Stimulated activated effector memory CD8-positive, alpha-beta T cell treated with anti-CD3 and anti-CD28 coated beads, Interleukin-12 subunit alpha, Interleukin-12 subunit beta, amount 100 ng/mL, for 72 hours (primary cell): ENCODE measurements at regions not wholly inside any gene's neighbourhood (a gene's known extent, or its start where the extent isn't known, plus 50 kb on each side); places are given as distances from the start of the nearest gene placed in this dataset.

Experiments
- ATAC-seq: fragments of 150-1000 bp; cut with Tn5 transposase; 2 replicates; pipeline ENCODE4 v1.10.0; 2021
- DNase-seq, 2 donors: peaks; one replicate each; pipeline ENCODE4 v3.0.0; 2021 to 2022; ENCODE audit warnings: low spot score in 2 of 2
- H3K27ac Mint-ChIP-seq: one replicate; pipeline ENCODE4 v1.8.0; 2022; ENCODE audit warnings: mild to moderate bottlenecking, mixed read lengths
- H3K36me3 Mint-ChIP-seq: one replicate; pipeline ENCODE4 v1.8.0; 2022; ENCODE audit warnings: mild to moderate bottlenecking, mixed read lengths
- H3K4me1 Mint-ChIP-seq: one replicate; pipeline ENCODE4 v1.8.0; 2022; ENCODE audit warnings: mixed read lengths
- H3K4me3 Mint-ChIP-seq: one replicate; pipeline ENCODE4 v1.8.0; 2022; ENCODE audit warnings: mild to moderate bottlenecking, mixed read lengths
- H3K9me3 Mint-ChIP-seq: one replicate; pipeline ENCODE4 v1.8.0; 2022; ENCODE audit warnings: mixed read lengths

DNA sequence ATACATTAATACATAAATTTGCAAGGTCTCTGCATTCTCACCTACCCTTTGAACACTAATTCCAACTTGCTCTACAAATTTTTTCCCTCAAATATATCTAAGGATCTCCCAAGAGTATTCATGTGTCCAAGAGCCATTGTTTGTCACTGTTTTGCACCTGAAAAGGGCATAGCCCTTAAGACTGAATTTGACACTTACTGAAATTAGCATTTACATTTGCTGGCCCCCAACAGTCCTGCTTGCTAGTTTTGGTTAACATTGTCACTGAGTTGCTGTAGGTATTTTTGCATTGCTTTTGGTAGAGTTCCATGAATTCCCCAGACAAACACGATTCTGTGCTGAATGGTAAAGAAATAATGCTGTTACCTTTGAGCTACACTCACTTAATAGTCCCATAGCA is 57.3 kb downstream of the KCNA4 start:
- no peaks in the 10 kb centered on the region for H3K36me3 Mint-ChIP-seq
- H3K4me1 Mint-ChIP-seq = no peaks in the 10 kb centered on the region
- H3K9me3 Mint-ChIP-seq = peaks cover 5% of the 10 kb centered on the region
- DNase-seq (no peak), ATAC-seq (no peak)
- no peak overlapping the region for H3K4me3 Mint-ChIP-seq
- H3K27ac Mint-ChIP-seq = no peak overlapping the region

DNA sequence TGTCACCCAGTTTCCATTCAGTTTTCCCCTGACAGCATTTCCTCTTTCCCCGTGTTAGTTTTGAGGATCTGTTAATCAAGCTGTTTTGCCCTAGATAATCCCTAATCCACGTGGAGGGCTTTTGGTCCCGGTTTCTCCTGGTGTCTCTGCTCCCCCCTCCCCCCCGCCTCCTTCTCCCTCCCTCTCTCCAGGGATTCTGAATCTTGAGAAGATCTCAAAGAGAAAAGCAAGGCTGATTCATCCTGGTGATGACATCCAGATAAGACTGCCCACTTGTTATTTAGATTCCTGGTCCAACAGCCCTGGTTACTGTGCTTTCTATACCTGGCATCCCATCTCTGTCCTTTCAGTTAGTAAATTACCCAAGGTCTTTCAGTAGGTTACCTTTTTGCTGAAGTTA is 59.4 kb downstream of the KCNA4 start:
- no peak overlapping the region for H3K4me3 Mint-ChIP-seq
- ATAC-seq (no peak), DNase-seq (no peak)
- peaks cover 5% of the 10 kb centered on the region for H3K9me3 Mint-ChIP-seq
- no peaks in the 10 kb centered on the region for H3K36me3 Mint-ChIP-seq
- no peak overlapping the region for H3K27ac Mint-ChIP-seq
- no peaks in the 10 kb centered on the region for H3K4me1 Mint-ChIP-seq

- ATAC-seq (no peak), DNase-seq (no peak)
- Mint-ChIP-seq H3K9me3 (peaks cover 6% of the 10 kb centered on the region), H3K27ac (no peak overlapping the region), H3K4me3 (no peak overlapping the region), H3K36me3 (no peaks in the 10 kb centered on the region), H3K4me1 (no peaks in the 10 kb centered on the region)
Measured at GRCh38 chr11:29956076-29956556, 60.7 kb downstream of the KCNA4 start.

GRCh38 chr11:29943347-29943746 is 73.5 kb downstream of the KCNA4 start:
- peaks cover 9% of the 10 kb centered on the region for H3K9me3 Mint-ChIP-seq
- H3K4me3 Mint-ChIP-seq = no peak overlapping the region
- H3K36me3 Mint-ChIP-seq = no peaks in the 10 kb centered on the region
- DNase-seq (no peak), ATAC-seq (no peak)
- no peaks in the 10 kb centered on the region for H3K4me1 Mint-ChIP-seq
- H3K27ac Mint-ChIP-seq = no peak overlapping the region

GRCh38 chr11:29937526-29937925 is 79.3 kb downstream of the KCNA4 start:
- DNase-seq (no peak), ATAC-seq (no peak)
- Mint-ChIP-seq H3K4me1 (no peaks in the 10 kb centered on the region), H3K36me3 (no peaks in the 10 kb centered on the region), H3K9me3 (peaks cover 3% of the 10 kb centered on the region), H3K27ac (no peak overlapping the region), H3K4me3 (no peak overlapping the region)

GRCh38 chr11:29934115-29934638 is 82.7 kb downstream of the KCNA4 start:
- Mint-ChIP-seq H3K9me3 (peaks cover 6% of the 10 kb centered on the region), H3K4me1 (no peaks in the 10 kb centered on the region), H3K4me3 (no peak overlapping the region), H3K36me3 (no peaks in the 10 kb centered on the region), H3K27ac (no peak overlapping the region)
- ATAC-seq = no peak
- DNase-seq = no peak

- Mint-ChIP-seq H3K9me3 (peaks cover 3% of the 10 kb centered on the region), H3K4me1 (no peaks in the 10 kb centered on the region), H3K27ac (no peak overlapping the region), H3K4me3 (no peak overlapping the region), H3K36me3 (no peaks in the 10 kb centered on the region)
- DNase-seq (no peak), ATAC-seq (no peak)
Measured at GRCh38 chr11:29916040-29916439, 100.8 kb downstream of the KCNA4 start.

DNA sequence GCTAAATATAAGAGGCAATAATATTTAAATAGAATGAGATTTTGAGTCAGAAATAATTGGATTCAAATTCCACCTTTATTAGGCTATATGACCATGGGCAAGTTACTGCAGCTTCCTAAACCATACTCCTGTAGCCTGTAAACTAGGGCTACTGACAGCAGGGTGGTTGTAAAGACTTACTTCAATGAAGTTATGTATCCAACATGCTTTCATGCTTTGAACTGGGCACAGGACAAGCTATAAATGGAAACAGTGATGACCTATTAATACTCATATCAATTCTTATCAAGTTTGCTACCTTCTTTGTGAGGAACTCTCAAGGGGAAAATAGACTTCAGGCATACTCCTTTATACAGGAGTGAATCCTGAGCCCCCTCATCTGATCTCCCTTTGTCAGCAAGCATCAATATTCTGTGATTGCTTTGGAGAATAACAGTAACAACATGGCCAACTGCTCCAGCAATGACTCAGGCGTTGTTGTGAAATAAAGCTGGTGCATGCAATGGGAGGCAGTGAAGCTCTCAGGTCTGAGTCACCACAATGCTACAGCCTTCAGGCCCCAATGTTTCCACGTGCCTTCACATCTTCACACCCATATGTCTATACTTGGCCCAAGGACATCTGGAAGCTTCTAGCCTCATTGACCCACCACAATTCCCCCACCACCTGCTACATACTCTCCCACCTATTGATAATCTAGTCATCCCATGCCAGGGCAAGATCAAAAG is 102.5 kb downstream of the KCNA4 start:
- H3K36me3 Mint-ChIP-seq = no peaks in the 10 kb centered on the region
- no peak overlapping the region for H3K27ac Mint-ChIP-seq
- H3K4me3 Mint-ChIP-seq = no peak overlapping the region
- no peaks in the 10 kb centered on the region for H3K9me3 Mint-ChIP-seq
- DNase-seq = no peak
- no peak for ATAC-seq
- H3K4me1 Mint-ChIP-seq = no peaks in the 10 kb centered on the region

DNA sequence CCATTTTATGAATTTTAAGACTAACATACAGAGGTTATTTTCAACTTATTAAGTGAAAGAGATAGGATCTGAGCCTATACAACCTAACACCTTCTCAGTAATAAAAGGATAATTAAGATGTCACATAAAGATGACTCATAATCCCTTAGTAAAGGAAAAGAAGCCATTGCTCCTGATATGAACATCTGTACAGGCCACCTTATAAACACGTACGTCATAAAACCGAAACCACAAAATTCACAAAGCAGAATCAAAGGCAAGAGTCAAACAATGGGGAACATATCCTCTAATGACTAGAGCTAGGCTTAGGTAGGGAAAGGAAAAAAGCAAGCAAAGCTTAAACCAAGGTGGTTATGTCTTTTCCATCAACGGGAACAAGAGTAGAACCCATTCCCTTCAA is 103.5 kb downstream of the KCNA4 start:
- H3K36me3 Mint-ChIP-seq = no peaks in the 10 kb centered on the region
- no peaks in the 10 kb centered on the region for H3K4me1 Mint-ChIP-seq
- no peak for DNase-seq
- H3K4me3 Mint-ChIP-seq = no peak overlapping the region
- no peak for ATAC-seq
- H3K9me3 Mint-ChIP-seq = no peaks in the 10 kb centered on the region
- no peak overlapping the region for H3K27ac Mint-ChIP-seq

DNA sequence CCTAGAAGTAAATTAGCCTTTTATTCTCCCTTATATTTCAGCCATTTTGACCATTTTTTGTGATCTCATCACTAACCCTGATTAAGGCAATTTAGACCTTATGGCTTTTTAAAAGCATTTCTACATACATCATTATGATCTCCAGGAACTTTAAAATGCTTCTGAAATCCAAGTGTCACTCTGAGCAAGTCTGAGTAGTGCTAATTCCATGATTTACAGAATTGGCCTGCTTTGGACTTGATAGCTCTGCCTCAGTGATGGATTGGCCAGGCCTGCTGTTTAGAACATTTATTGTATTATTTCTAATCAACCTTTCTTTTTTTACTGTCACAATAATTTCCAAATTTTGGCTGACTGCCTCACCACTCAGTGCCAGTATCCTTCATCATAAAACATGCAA is 116.4 kb downstream of the KCNA4 start:
- H3K27ac Mint-ChIP-seq = no peak overlapping the region
- no peak for ATAC-seq
- peaks cover 9% of the 10 kb centered on the region for H3K9me3 Mint-ChIP-seq
- no peaks in the 10 kb centered on the region for H3K36me3 Mint-ChIP-seq
- no peaks in the 10 kb centered on the region for H3K4me1 Mint-ChIP-seq
- no peak overlapping the region for H3K4me3 Mint-ChIP-seq
- DNase-seq = no peak

GRCh38 chr11:29879560-29879959 is 137.3 kb downstream of the KCNA4 start:
- no peak for ATAC-seq
- Mint-ChIP-seq H3K27ac (no peak overlapping the region), H3K36me3 (no peaks in the 10 kb centered on the region), H3K4me3 (no peak overlapping the region), H3K4me1 (no peaks in the 10 kb centered on the region), H3K9me3 (peaks cover 12% of the 10 kb centered on the region)
- DNase-seq = no peak

GRCh38 chr11:29876192-29876591 is 140.6 kb downstream of the KCNA4 start:
- H3K4me1 Mint-ChIP-seq = no peaks in the 10 kb centered on the region
- H3K27ac Mint-ChIP-seq = no peak overlapping the region
- no peak for ATAC-seq
- no peak for DNase-seq
- no peaks in the 10 kb centered on the region for H3K36me3 Mint-ChIP-seq
- peaks cover 28% of the 10 kb centered on the region for H3K9me3 Mint-ChIP-seq
- no peak overlapping the region for H3K4me3 Mint-ChIP-seq

DNA sequence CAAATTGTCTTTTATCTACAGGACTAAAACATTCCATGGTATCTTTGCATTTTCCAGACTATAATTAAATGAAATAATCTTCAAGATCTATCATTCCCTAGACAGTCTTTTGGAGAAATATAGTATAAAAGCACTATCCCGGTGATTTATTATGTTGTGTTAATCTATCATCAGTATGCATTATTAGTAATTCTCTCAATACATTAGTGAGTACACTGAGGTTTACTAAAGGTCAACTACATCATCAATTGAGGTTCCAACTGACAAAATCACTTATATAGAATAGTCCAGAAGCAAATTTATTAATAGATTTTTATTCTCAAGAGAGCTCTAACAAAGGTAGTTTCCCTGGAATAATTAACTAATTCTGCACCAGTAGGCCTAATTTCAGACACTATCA is 169.6 kb downstream of the KCNA4 start:
- Mint-ChIP-seq H3K4me1 (no peaks in the 10 kb centered on the region), H3K27ac (no peak overlapping the region), H3K4me3 (no peak overlapping the region), H3K9me3 (peaks cover 2% of the 10 kb centered on the region), H3K36me3 (no peaks in the 10 kb centered on the region)
- DNase-seq (no peak), ATAC-seq (no peak)

DNA sequence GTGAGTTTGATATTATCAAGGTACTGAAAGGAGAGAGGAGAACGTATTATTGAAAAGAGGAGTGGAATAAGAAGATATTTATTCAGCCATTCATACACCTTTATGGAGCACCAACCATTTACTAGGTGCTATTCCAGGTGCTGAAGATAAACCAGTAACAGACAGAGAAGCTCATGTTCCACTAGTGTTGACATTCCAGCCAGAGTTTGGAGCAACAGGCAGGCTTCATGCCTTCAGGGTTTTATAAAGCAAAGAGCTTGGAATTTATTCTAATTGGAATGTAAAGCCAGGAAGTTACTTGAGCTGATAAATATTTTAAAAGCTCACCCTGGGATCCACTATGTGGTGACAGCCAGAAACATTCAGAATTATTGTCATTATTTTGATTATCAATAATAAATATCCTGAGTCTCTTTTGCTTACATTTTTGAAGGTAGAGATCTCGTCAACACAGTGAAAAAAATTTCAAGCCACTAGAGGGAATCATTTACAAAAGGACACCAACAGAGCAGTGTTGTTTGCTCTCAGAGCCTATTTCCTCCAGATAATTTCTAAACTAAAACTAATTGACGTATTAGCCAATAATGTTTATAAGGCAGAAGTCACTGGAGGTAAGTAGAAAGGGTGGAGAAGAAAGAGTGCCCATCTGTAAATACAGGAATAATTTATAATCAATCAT is 172.0 kb downstream of the KCNA4 start:
- ATAC-seq (no peak), DNase-seq (no peak)
- H3K27ac Mint-ChIP-seq = no peak overlapping the region
- no peaks in the 10 kb centered on the region for H3K36me3 Mint-ChIP-seq
- H3K4me3 Mint-ChIP-seq = no peak overlapping the region
- peaks cover 2% of the 10 kb centered on the region for H3K9me3 Mint-ChIP-seq
- no peaks in the 10 kb centered on the region for H3K4me1 Mint-ChIP-seq

DNA sequence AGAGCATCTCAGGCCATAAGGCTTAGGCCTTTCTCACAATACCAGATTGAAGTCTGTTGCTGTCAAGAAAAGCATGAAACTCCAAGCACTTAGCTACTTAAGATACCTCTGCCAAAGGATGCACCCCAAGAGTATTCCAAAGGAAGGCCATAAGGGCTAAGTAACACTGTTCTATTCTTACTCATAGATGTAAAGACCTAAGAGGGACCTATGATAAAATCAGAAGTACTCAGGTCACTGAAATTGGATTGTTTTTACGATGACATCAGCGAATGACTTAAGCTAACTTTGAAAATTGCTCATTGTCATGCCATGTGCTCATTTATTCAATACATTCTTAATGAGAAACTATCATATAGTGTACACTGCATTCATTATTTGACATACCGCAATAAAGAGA is 172.8 kb downstream of the KCNA4 start:
- Mint-ChIP-seq H3K9me3 (no peaks in the 10 kb centered on the region), H3K27ac (no peak overlapping the region), H3K36me3 (no peaks in the 10 kb centered on the region), H3K4me3 (no peak overlapping the region), H3K4me1 (no peaks in the 10 kb centered on the region)
- no peak for DNase-seq
- ATAC-seq = no peak

- no peaks in the 10 kb centered on the region for H3K9me3 Mint-ChIP-seq
- ATAC-seq (no peak), DNase-seq (no peak)
- no peaks in the 10 kb centered on the region for H3K4me1 Mint-ChIP-seq
- no peak overlapping the region for H3K4me3 Mint-ChIP-seq
- no peak overlapping the region for H3K27ac Mint-ChIP-seq
- no peaks in the 10 kb centered on the region for H3K36me3 Mint-ChIP-seq
Measured at GRCh38 chr11:29842061-29842460, 174.8 kb downstream of the KCNA4 start.
